HepG2 (cell line): ENCODE measurements at regions not wholly inside any gene's neighbourhood (a gene's known extent, or its start where the extent isn't known, plus 50 kb on each side); places are given as distances from the start of the nearest gene placed in this dataset.

Source experiments
- CEBPB ChIP-seq: IDR thresholded peaks from 2 replicates; pipeline ENCODE4 v1.6.1; 2011; ENCODE audit warnings: low read depth, low read length, improper control_type of control experiment, borderline replicate concordance
- NR2C2 ChIP-seq: sonication (generic); formaldehyde crosslinking; IDR thresholded peaks from 2 replicates; pipeline ENCODE4 v1.4.0; 2020; ENCODE audit warnings: missing genetic modification reagents, mild to moderate bottlenecking, moderate library complexity, borderline replicate concordance
- ZNF124 ChIP-seq: sonication (generic); formaldehyde crosslinking; IDR thresholded peaks from 2 replicates; pipeline ENCODE4 v1.4.0; 2020; ENCODE audit warnings: missing genetic modification reagents
- ZNF282 ChIP-seq: fragments of 450-650 bp; IDR thresholded peaks from 2 replicates; pipeline ENCODE4 v1.6.1; 2018; ENCODE audit not compliant: partially characterized antibody
- ZNF296 ChIP-seq: sonication (generic); formaldehyde crosslinking; conservative IDR thresholded peaks from 2 replicates; pipeline ENCODE4 v1.5.0; 2020; ENCODE audit warnings: mild to moderate bottlenecking, missing genetic modification reagents
- ZNF784 ChIP-seq: sonication (generic); formaldehyde crosslinking; IDR thresholded peaks from 2 replicates; pipeline ENCODE4 v1.5.1; 2020; ENCODE audit warnings: missing genetic modification reagents, mild to moderate bottlenecking, borderline replicate concordance
- TF ChIP-seq, protein P1 (sequence below): sonication (generic); formaldehyde crosslinking; IDR thresholded peaks from 2 replicates; pipeline ENCODE4 v1.8.1; 2023; ENCODE audit warnings: mild to moderate bottlenecking, missing genetic modification reagents, borderline replicate concordance

GRCh38 chr3:72067721-72068120 lies 282.8 kb upstream of the PROK2 start:
- TF ChIP-seq ZNF784 (CRISPR knock-in tag) (no peak), ZNF296 (CRISPR knock-in tag) (no peak), NR2C2 (CRISPR knock-in tag) (no peak), ZNF124 (CRISPR knock-in tag) (no peak), CEBPB (no peak), ZNF282 (no peak)
- TF ChIP-seq, protein P1, sequence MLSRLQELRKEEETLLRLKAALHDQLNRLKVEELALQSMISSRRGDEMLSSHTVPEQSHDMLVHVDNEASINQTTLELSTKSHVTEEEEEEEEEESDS = no peak
